SU-DHL-6 (cell line): ENCODE measurements at regions not wholly inside any gene's neighbourhood (a gene's known extent, or its start where the extent isn't known, plus 50 kb on each side); places are given as distances from the start of the nearest gene placed in this dataset.

Source experiments
- H2AFZ ChIP-seq: fragments of 200-600 bp; sonication (generic); 2 replicates; pipeline ENCODE4 v1.6.1; 2014; ENCODE audit warnings: low read depth, mild to moderate bottlenecking, moderate library complexity, mixed read lengths, antibody characterized with exemption, low read length; ENCODE audit not compliant: severe bottlenecking
- H3F3A ChIP-seq: fragments of 200-600 bp; shearing (Covaris generic); 2 replicates; pipeline ENCODE4 v1.6.0; 2016; ENCODE audit warnings: antibody characterized with exemption, mild to moderate bottlenecking; ENCODE audit not compliant: insufficient read depth
- H3K27ac ChIP-seq: fragments of 200-600 bp; sonication (generic); 2 replicates; pipeline ENCODE4 v1.5.1; 2016; ENCODE audit warnings: low read depth, mild to moderate bottlenecking, low read length, moderate library complexity, mixed read lengths
- H3K27me3 ChIP-seq: fragments of 200-600 bp; sonication (generic), shearing (Covaris generic); 2 replicates; pipeline ENCODE4 v1.6.0; 2014; ENCODE audit warnings: mild to moderate bottlenecking, low read length
- H3K36me3 ChIP-seq: fragments of 200-600 bp; sonication (generic); 2 replicates; pipeline ENCODE4 v1.6.1; 2014; ENCODE audit warnings: mild to moderate bottlenecking, low read length, mixed read lengths
- H3K4me2 ChIP-seq: fragments of 300-600, 200-600 bp; shearing (Covaris generic), sonication (generic); 2 replicates; pipeline ENCODE4 v1.6.0; 2014; ENCODE audit warnings: low read length, low read depth, mild to moderate bottlenecking; ENCODE audit not compliant: poor library complexity, severe bottlenecking
- H3K4me3 ChIP-seq: fragments of 200-600 bp; sonication (generic); 2 replicates; pipeline ENCODE4 v1.5.1; 2014; ENCODE audit warnings: antibody characterized with exemption, low read length, mild to moderate bottlenecking, mixed read lengths; ENCODE audit not compliant: insufficient read depth, poor library complexity, severe bottlenecking
- H3K79me2 ChIP-seq: fragments of 200-600 bp; sonication (generic); 2 replicates; pipeline ENCODE4 v1.6.1; 2014; ENCODE audit warnings: mild to moderate bottlenecking, low read length, moderate library complexity; ENCODE audit not compliant: insufficient read depth
- H3K9ac ChIP-seq: fragments of 200-600 bp; sonication (generic); 2 replicates; pipeline ENCODE4 v1.7.0; 2014; ENCODE audit warnings: mild to moderate bottlenecking, low read length
- H3K9me2 ChIP-seq: fragments of 200-600 bp; sonication (generic); replicated peaks from 2 replicates; pipeline ENCODE4 v1.6.1; 2014; ENCODE audit warnings: low read length; ENCODE audit not compliant: insufficient read depth
- H3K9me3 ChIP-seq: fragments of 200-600 bp; sonication (generic); 2 replicates; pipeline ENCODE4 v1.6.1; 2014; ENCODE audit warnings: low read length, mixed read lengths; ENCODE audit not compliant: insufficient read depth
- H4K20me1 ChIP-seq: fragments of 200-600 bp; sonication (generic); 2 replicates; pipeline ENCODE4 v1.6.1; 2014; ENCODE audit warnings: low read depth, mild to moderate bottlenecking, antibody characterized with exemption, low read length, moderate library complexity, mixed read lengths
- CTCF ChIP-seq: fragments of 200-600 bp; sonication (generic); IDR thresholded peaks from one replicate; pipeline ENCODE4 v1.5.1; 2017; ENCODE audit warnings: antibody characterized with exemption, mild to moderate bottlenecking, low read length, moderate library complexity; ENCODE audit not compliant: insufficient read depth, poor library complexity, severe bottlenecking
- EZH2phosphoT487 ChIP-seq: fragments of 200-600 bp; sonication (generic), shearing (Covaris generic); conservative IDR thresholded peaks from 2 replicates; pipeline ENCODE4 v1.6.1; 2018; ENCODE audit warnings: mild to moderate bottlenecking, antibody characterized with exemption, low read length, moderate library complexity, mixed read lengths

GRCh38 chrX:125954236-125954635 lies 211.9 kb downstream of the DCAF12L2 start:
- H3K79me2 ChIP-seq, result no peaks in the 10 kb centered on the region
- no peak overlapping the region for H3K9ac ChIP-seq
- H3K9me3 ChIP-seq, result no peaks in the 10 kb centered on the region
- no peaks in the 10 kb centered on the region for H3K36me3 ChIP-seq
- no peaks in the 10 kb centered on the region for H3K27me3 ChIP-seq
- no peaks in the 10 kb centered on the region for H3F3A ChIP-seq
- H3K27ac ChIP-seq, result no peak overlapping the region
- H2AFZ ChIP-seq, result no peak overlapping the region
- H4K20me1 ChIP-seq, result no peaks in the 10 kb centered on the region
- TF ChIP-seq EZH2phosphoT487 (no peak), CTCF (no peak)
- H3K9me2 ChIP-seq, result no peaks in the 10 kb centered on the region
- H3K4me3 ChIP-seq, result no peak overlapping the region
- no peak overlapping the region for H3K4me2 ChIP-seq

- no peak for TF ChIP-seq EZH2phosphoT487
- TF ChIP-seq CTCF, result no peak
- Histone ChIP-seq H3K79me2 (no peaks in the 10 kb centered on the region), H3K4me3 (no peak overlapping the region), H3K9me3 (no peaks in the 10 kb centered on the region), H3K4me2 (no peak overlapping the region), H2AFZ (no peak overlapping the region), H3K27me3 (no peaks in the 10 kb centered on the region), H3K27ac (no peak overlapping the region), H3F3A (no peaks in the 10 kb centered on the region), H3K36me3 (no peaks in the 10 kb centered on the region), H4K20me1 (no peaks in the 10 kb centered on the region), H3K9me2 (no peaks in the 10 kb centered on the region), H3K9ac (no peak overlapping the region)
Measured at GRCh38 chrX:125977851-125978250, 188.2 kb downstream of the DCAF12L2 start.

- Histone ChIP-seq H2AFZ (no peak overlapping the region), H3K4me2 (no peak overlapping the region), H3F3A (no peaks in the 10 kb centered on the region), H3K79me2 (no peaks in the 10 kb centered on the region), H3K27me3 (no peaks in the 10 kb centered on the region), H3K4me3 (no peak overlapping the region), H3K36me3 (no peaks in the 10 kb centered on the region), H3K9me3 (no peaks in the 10 kb centered on the region), H3K9me2 (no peaks in the 10 kb centered on the region), H3K9ac (no peak overlapping the region), H3K27ac (no peak overlapping the region), H4K20me1 (no peaks in the 10 kb centered on the region)
- TF ChIP-seq CTCF (peak; percentile 30), EZH2phosphoT487 (no peak)
Measured at GRCh38 chrX:125998432-125998831, 167.7 kb downstream of the DCAF12L2 start.

GRCh38 chrX:126027229-126027628 lies 138.9 kb downstream of the DCAF12L2 start:
- H2AFZ ChIP-seq, result no peak overlapping the region
- H3K27me3 ChIP-seq, result no peaks in the 10 kb centered on the region
- no peaks in the 10 kb centered on the region for H3K9me3 ChIP-seq
- H3K9me2 ChIP-seq, result no peaks in the 10 kb centered on the region
- no peak overlapping the region for H3K27ac ChIP-seq
- no peak overlapping the region for H3K9ac ChIP-seq
- H4K20me1 ChIP-seq, result no peaks in the 10 kb centered on the region
- H3F3A ChIP-seq, result no peaks in the 10 kb centered on the region
- H3K4me3 ChIP-seq, result no peak overlapping the region
- no peak overlapping the region for H3K4me2 ChIP-seq
- no peak for TF ChIP-seq EZH2phosphoT487
- TF ChIP-seq CTCF, result no peak
- no peaks in the 10 kb centered on the region for H3K79me2 ChIP-seq
- H3K36me3 ChIP-seq, result no peaks in the 10 kb centered on the region
